ENCODE measurements at regions not wholly inside any gene's neighbourhood (a gene's known extent, or its start where the extent isn't known, plus 50 kb on each side); places are given as distances from the start of the nearest gene placed in this dataset.

DNA sequence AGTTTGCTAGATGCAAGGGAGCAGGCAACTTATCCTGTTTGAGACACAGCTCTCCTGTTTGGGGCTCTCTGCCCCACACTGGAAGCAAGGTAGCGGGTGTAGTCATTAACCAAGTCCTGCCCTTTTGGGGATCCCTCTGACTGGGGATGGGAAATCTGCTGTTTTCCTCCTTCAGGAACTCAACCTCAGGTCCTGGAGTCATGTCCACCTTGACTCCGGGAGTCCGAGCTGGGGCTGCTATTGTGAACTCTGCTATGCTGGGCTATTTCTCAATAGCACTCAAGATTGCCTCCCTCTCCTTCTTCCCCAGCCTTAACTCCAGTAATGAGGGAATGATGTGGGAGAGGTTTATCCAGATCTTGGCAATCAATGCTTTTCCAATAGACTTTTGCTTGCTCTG is 54.1 kb upstream of the CHD6 start (continued):
- TF ChIP-seq, protein P1, sequence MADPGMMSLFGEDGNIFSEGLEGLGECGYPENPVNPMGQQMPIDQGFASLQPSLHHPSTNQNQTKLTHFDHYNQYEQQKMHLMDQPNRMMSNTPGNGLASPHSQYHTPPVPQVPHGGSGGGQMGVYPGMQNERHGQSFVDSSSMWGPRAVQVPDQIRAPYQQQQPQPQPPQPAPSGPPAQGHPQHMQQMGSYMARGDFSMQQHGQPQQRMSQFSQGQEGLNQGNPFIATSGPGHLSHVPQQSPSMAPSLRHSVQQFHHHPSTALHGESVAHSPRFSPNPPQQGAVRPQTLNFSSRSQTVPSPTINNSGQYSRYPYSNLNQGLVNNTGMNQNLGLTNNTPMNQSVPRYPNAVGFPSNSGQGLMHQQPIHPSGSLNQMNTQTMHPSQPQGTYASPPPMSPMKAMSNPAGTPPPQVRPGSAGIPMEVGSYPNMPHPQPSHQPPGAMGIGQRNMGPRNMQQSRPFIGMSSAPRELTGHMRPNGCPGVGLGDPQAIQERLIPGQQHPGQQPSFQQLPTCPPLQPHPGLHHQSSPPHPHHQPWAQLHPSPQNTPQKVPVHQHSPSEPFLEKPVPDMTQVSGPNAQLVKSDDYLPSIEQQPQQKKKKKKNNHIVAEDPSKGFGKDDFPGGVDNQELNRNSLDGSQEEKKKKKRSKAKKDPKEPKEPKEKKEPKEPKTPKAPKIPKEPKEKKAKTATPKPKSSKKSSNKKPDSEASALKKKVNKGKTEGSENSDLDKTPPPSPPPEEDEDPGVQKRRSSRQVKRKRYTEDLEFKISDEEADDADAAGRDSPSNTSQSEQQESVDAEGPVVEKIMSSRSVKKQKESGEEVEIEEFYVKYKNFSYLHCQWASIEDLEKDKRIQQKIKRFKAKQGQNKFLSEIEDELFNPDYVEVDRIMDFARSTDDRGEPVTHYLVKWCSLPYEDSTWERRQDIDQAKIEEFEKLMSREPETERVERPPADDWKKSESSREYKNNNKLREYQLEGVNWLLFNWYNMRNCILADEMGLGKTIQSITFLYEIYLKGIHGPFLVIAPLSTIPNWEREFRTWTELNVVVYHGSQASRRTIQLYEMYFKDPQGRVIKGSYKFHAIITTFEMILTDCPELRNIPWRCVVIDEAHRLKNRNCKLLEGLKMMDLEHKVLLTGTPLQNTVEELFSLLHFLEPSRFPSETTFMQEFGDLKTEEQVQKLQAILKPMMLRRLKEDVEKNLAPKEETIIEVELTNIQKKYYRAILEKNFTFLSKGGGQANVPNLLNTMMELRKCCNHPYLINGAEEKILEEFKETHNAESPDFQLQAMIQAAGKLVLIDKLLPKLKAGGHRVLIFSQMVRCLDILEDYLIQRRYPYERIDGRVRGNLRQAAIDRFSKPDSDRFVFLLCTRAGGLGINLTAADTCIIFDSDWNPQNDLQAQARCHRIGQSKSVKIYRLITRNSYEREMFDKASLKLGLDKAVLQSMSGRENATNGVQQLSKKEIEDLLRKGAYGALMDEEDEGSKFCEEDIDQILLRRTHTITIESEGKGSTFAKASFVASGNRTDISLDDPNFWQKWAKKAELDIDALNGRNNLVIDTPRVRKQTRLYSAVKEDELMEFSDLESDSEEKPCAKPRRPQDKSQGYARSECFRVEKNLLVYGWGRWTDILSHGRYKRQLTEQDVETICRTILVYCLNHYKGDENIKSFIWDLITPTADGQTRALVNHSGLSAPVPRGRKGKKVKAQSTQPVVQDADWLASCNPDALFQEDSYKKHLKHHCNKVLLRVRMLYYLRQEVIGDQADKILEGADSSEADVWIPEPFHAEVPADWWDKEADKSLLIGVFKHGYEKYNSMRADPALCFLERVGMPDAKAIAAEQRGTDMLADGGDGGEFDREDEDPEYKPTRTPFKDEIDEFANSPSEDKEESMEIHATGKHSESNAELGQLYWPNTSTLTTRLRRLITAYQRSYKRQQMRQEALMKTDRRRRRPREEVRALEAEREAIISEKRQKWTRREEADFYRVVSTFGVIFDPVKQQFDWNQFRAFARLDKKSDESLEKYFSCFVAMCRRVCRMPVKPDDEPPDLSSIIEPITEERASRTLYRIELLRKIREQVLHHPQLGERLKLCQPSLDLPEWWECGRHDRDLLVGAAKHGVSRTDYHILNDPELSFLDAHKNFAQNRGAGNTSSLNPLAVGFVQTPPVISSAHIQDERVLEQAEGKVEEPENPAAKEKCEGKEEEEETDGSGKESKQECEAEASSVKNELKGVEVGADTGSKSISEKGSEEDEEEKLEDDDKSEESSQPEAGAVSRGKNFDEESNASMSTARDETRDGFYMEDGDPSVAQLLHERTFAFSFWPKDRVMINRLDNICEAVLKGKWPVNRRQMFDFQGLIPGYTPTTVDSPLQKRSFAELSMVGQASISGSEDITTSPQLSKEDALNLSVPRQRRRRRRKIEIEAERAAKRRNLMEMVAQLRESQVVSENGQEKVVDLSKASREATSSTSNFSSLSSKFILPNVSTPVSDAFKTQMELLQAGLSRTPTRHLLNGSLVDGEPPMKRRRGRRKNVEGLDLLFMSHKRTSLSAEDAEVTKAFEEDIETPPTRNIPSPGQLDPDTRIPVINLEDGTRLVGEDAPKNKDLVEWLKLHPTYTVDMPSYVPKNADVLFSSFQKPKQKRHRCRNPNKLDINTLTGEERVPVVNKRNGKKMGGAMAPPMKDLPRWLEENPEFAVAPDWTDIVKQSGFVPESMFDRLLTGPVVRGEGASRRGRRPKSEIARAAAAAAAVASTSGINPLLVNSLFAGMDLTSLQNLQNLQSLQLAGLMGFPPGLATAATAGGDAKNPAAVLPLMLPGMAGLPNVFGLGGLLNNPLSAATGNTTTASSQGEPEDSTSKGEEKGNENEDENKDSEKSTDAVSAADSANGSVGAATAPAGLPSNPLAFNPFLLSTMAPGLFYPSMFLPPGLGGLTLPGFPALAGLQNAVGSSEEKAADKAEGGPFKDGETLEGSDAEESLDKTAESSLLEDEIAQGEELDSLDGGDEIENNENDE (IDR thresholded peaks at IDR 0.05; ENCODE audit: insufficient replicate concordance, low read length) = no peak
- TF ChIP-seq SIRT6 (IDR thresholded peaks at IDR 0.05; ENCODE audit: low read length) = no peak
- no peak for TF ChIP-seq TBP (IDR thresholded peaks at IDR 0.05; ENCODE audit: low read depth, low read length)
- no peak for TF ChIP-seq CBX8 (IDR thresholded peaks at IDR 0.05; ENCODE audit: borderline replicate concordance, low read depth, low read length)
- TF ChIP-seq SIX5 (IDR thresholded peaks at IDR 0.05; ENCODE audit: low read depth, low read length) = no peak
- no peak for TF ChIP-seq EZH2 (IDR thresholded peaks at IDR 0.05; ENCODE audit: low read depth, low read length, severe bottlenecking)
- no peak for TF ChIP-seq EGR1 (IDR thresholded peaks at IDR 0.05; ENCODE audit: borderline replicate concordance, low read depth, low read length)
- no peak for TF ChIP-seq POU5F1 (IDR thresholded peaks at IDR 0.05; ENCODE audit: low read depth, low read length)
- no peak for TF ChIP-seq SP1 (IDR thresholded peaks at IDR 0.05; ENCODE audit: low read depth, low read length)
- TF ChIP-seq SP4 (IDR thresholded peaks at IDR 0.05; ENCODE audit: low read length) = no peak
- TF ChIP-seq HDAC6 (IDR thresholded peaks at IDR 0.05; ENCODE audit: low read depth, low read length) = no peak
- TF ChIP-seq GABPA (IDR thresholded peaks at IDR 0.05; ENCODE audit: borderline replicate concordance, insufficient read depth, low read length) = no peak
- TF ChIP-seq CHD2 (IDR thresholded peaks at IDR 0.05; ENCODE audit: low read length) = no peak
- no peak for TF ChIP-seq SRF (IDR thresholded peaks at IDR 0.05; ENCODE audit: low read depth, low read length)
- no peak for TF ChIP-seq YY1 (IDR thresholded peaks at IDR 0.05; ENCODE audit: low read depth, low read length)

Measured in H1 (cell line).